Renal cortex interstitium (tissue), 11 donors: ENCODE measurements at regions not wholly inside any gene's neighbourhood (a gene's known extent, or its start where the extent isn't known, plus 50 kb on each side); places are given as distances from the start of the nearest gene placed in this dataset.

Experiments
- DNase-seq, 11 donors: peaks; one replicate each; pipeline ENCODE4 v3.0.0-alpha.2; 2013; ENCODE audit warnings: low read depth in 9 of 11, low spot score in 4 of 11; ENCODE audit errors: extremely low read depth in 1 of 11

GRCh38 chr18:56545464-56545863 lies 92.9 kb downstream of the TXNL1 start:
- no peak for DNase-seq

- no peak for DNase-seq
These were observed 95.9 kb downstream of the TXNL1 start for GRCh38 chr18:56542476-56542875.

GRCh38 chr18:56541793-56542192 lies 96.6 kb downstream of the TXNL1 start:
- DNase-seq = no peak

- no peak for DNase-seq
These were observed 97.1 kb downstream of the TXNL1 start for GRCh38 chr18:56541340-56541739.

GRCh38 chr18:56538746-56539145 lies 99.6 kb downstream of the TXNL1 start:
- DNase-seq = no peak

- DNase-seq = no peak
These were observed 106.1 kb downstream of the TXNL1 start for GRCh38 chr18:56532176-56532840.

GRCh38 chr18:56522816-56523215 lies 115.6 kb downstream of the TXNL1 start:
- DNase-seq = no peak

GRCh38 chr18:56521263-56521662 lies 117.1 kb downstream of the TXNL1 start:
- DNase-seq = no peak

GRCh38 chr18:56517761-56518160 lies 120.6 kb downstream of the TXNL1 start:
- DNase-seq = no peak

GRCh38 chr18:56517196-56517595 lies 121.2 kb downstream of the TXNL1 start:
- peak in 2 of 11 donors; percentile 7 to 25 for DNase-seq

GRCh38 chr18:56516789-56517188 lies 121.6 kb downstream of the TXNL1 start:
- DNase-seq = no peak

GRCh38 chr18:56515522-56515921 lies 122.9 kb downstream of the TXNL1 start:
- DNase-seq = no peak

- no peak for DNase-seq
These were observed 126.4 kb downstream of the TXNL1 start for GRCh38 chr18:56511996-56512395.

GRCh38 chr18:56510108-56510507 lies 128.3 kb downstream of the TXNL1 start:
- no peak for DNase-seq

GRCh38 chr18:56509656-56510055 lies 128.7 kb downstream of the TXNL1 start:
- DNase-seq = peak in 6 of 11 donors; percentile 18 to 45 (median 34)

GRCh38 chr18:56508370-56509036 lies 129.9 kb downstream of the TXNL1 start:
- DNase-seq = no peak

GRCh38 chr18:56505971-56506370 lies 132.4 kb downstream of the TXNL1 start:
- DNase-seq = no peak

- no peak for DNase-seq
These were observed 133.1 kb downstream of the TXNL1 start for GRCh38 chr18:56505293-56505692.

- no peak for DNase-seq
These were observed 136.5 kb downstream of the TXNL1 start for GRCh38 chr18:56501896-56502295.

GRCh38 chr18:56495884-56496283 lies 142.5 kb downstream of the TXNL1 start:
- DNase-seq = no peak

GRCh38 chr18:56493531-56493930 lies 144.9 kb downstream of the TXNL1 start:
- DNase-seq = no peak
